ENCODE measurements at regions not wholly inside any gene's neighbourhood (a gene's known extent, or its start where the extent isn't known, plus 50 kb on each side); places are given as distances from the start of the nearest gene placed in this dataset.

- H3K4me2 ChIP-seq (ENCODE audit: low read depth, low read length, poor library complexity, severe bottlenecking) = no peak overlapping the region
- H3K4me1 ChIP-seq (ENCODE audit: low read length) = no peaks in the 10 kb centered on the region
- H3K9me3 ChIP-seq (ENCODE audit: low read length) = no peaks in the 10 kb centered on the region
- H3K36me3 ChIP-seq (ENCODE audit: insufficient read depth, low read length) = no peaks in the 10 kb centered on the region
- DNase-seq = no peak
- no peaks in the 10 kb centered on the region for H3K27me3 ChIP-seq (ENCODE audit: low read length)
- H2AFZ ChIP-seq (ENCODE audit: low read length) = no peak overlapping the region
- H3K79me2 ChIP-seq (ENCODE audit: low read length) = no peaks in the 10 kb centered on the region
- H3K9me2 ChIP-seq (replicated peaks; ENCODE audit: insufficient read depth, low read length) = no peaks in the 10 kb centered on the region
- no peaks in the 10 kb centered on the region for H4K20me1 ChIP-seq (ENCODE audit: insufficient read depth, low read depth, low read length)
- H3K27ac ChIP-seq (ENCODE audit: low read length) = no peak overlapping the region
- H3K4me3 ChIP-seq (ENCODE audit: low read length) = no peak overlapping the region
- H3K9ac ChIP-seq (ENCODE audit: low read length) = no peak overlapping the region
Measured at GRCh38 chr6:139825935-139826374, 451.5 kb upstream of the CITED2 start.

DNA sequence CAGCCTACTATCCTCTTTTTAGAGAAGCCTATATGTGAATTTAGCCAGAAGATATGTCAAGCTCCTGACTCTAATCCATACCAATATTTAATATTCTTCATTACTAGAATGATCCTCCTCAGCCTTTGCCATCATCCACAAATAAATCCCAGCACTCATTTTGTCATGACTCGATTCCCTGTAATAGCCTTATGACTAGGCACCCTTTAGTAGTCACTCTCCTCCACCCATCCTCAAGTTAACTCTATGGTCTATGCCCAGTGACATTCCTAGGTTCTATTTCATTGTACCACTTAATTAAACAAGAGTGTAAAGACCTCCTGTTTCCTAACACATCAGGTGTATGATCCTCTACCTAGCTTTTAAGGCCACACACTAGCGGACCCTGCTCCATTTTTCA is 450.4 kb upstream of the CITED2 start:
- Histone ChIP-seq H3K36me3 (ENCODE audit: insufficient read depth, low read length) (no peaks in the 10 kb centered on the region), H3K27ac (ENCODE audit: low read length) (no peak overlapping the region), H4K20me1 (ENCODE audit: insufficient read depth, low read depth, low read length) (no peaks in the 10 kb centered on the region), H3K27me3 (ENCODE audit: low read length) (no peaks in the 10 kb centered on the region), H3K79me2 (ENCODE audit: low read length) (no peaks in the 10 kb centered on the region), H2AFZ (ENCODE audit: low read length) (no peak overlapping the region), H3K4me1 (ENCODE audit: low read length) (no peaks in the 10 kb centered on the region), H3K9me3 (ENCODE audit: low read length) (no peaks in the 10 kb centered on the region), H3K4me2 (ENCODE audit: low read depth, low read length, poor library complexity, severe bottlenecking) (no peak overlapping the region), H3K9me2 (replicated peaks; ENCODE audit: insufficient read depth, low read length) (no peaks in the 10 kb centered on the region), H3K9ac (ENCODE audit: low read length) (no peak overlapping the region), H3K4me3 (ENCODE audit: low read length) (no peak overlapping the region)
- no peak for DNase-seq

GRCh38 chr6:139823808-139824126 is 449.3 kb upstream of the CITED2 start:
- Histone ChIP-seq H3K9ac (ENCODE audit: low read length) (no peak overlapping the region), H3K4me2 (ENCODE audit: low read depth, low read length, poor library complexity, severe bottlenecking) (no peak overlapping the region), H3K27me3 (ENCODE audit: low read length) (no peaks in the 10 kb centered on the region), H4K20me1 (ENCODE audit: insufficient read depth, low read depth, low read length) (no peaks in the 10 kb centered on the region), H3K36me3 (ENCODE audit: insufficient read depth, low read length) (no peaks in the 10 kb centered on the region), H2AFZ (ENCODE audit: low read length) (no peak overlapping the region), H3K27ac (ENCODE audit: low read length) (no peak overlapping the region), H3K9me2 (replicated peaks; ENCODE audit: insufficient read depth, low read length) (no peaks in the 10 kb centered on the region), H3K4me3 (ENCODE audit: low read length) (no peak overlapping the region), H3K9me3 (ENCODE audit: low read length) (no peaks in the 10 kb centered on the region), H3K79me2 (ENCODE audit: low read length) (no peaks in the 10 kb centered on the region), H3K4me1 (ENCODE audit: low read length) (no peaks in the 10 kb centered on the region)
- DNase-seq = no peak

GRCh38 chr6:139823099-139823807 is 448.8 kb upstream of the CITED2 start:
- no peaks in the 10 kb centered on the region for H3K9me2 ChIP-seq (replicated peaks; ENCODE audit: insufficient read depth, low read length)
- H4K20me1 ChIP-seq (ENCODE audit: insufficient read depth, low read depth, low read length) = no peaks in the 10 kb centered on the region
- H3K9me3 ChIP-seq (ENCODE audit: low read length) = no peaks in the 10 kb centered on the region
- no peaks in the 10 kb centered on the region for H3K79me2 ChIP-seq (ENCODE audit: low read length)
- H2AFZ ChIP-seq (ENCODE audit: low read length) = no peak overlapping the region
- no peaks in the 10 kb centered on the region for H3K36me3 ChIP-seq (ENCODE audit: insufficient read depth, low read length)
- no peak overlapping the region for H3K9ac ChIP-seq (ENCODE audit: low read length)
- DNase-seq = no peak
- no peak overlapping the region for H3K4me3 ChIP-seq (ENCODE audit: low read length)
- no peak overlapping the region for H3K27ac ChIP-seq (ENCODE audit: low read length)
- H3K4me1 ChIP-seq (ENCODE audit: low read length) = no peaks in the 10 kb centered on the region
- no peaks in the 10 kb centered on the region for H3K27me3 ChIP-seq (ENCODE audit: low read length)
- no peak overlapping the region for H3K4me2 ChIP-seq (ENCODE audit: low read depth, low read length, poor library complexity, severe bottlenecking)

- Histone ChIP-seq H3K9ac (ENCODE audit: low read length) (no peak overlapping the region), H3K4me2 (ENCODE audit: low read depth, low read length, poor library complexity, severe bottlenecking) (no peak overlapping the region), H2AFZ (ENCODE audit: low read length) (no peak overlapping the region), H3K27ac (ENCODE audit: low read length) (no peak overlapping the region), H3K9me3 (ENCODE audit: low read length) (no peaks in the 10 kb centered on the region), H3K9me2 (replicated peaks; ENCODE audit: insufficient read depth, low read length) (no peaks in the 10 kb centered on the region), H3K27me3 (ENCODE audit: low read length) (no peaks in the 10 kb centered on the region), H3K79me2 (ENCODE audit: low read length) (no peaks in the 10 kb centered on the region), H3K4me3 (ENCODE audit: low read length) (no peak overlapping the region), H3K4me1 (ENCODE audit: low read length) (no peaks in the 10 kb centered on the region), H3K36me3 (ENCODE audit: insufficient read depth, low read length) (no peaks in the 10 kb centered on the region), H4K20me1 (ENCODE audit: insufficient read depth, low read depth, low read length) (no peaks in the 10 kb centered on the region)
- no peak for DNase-seq
Measured at GRCh38 chr6:139821676-139822223, 447.3 kb upstream of the CITED2 start.

DNA sequence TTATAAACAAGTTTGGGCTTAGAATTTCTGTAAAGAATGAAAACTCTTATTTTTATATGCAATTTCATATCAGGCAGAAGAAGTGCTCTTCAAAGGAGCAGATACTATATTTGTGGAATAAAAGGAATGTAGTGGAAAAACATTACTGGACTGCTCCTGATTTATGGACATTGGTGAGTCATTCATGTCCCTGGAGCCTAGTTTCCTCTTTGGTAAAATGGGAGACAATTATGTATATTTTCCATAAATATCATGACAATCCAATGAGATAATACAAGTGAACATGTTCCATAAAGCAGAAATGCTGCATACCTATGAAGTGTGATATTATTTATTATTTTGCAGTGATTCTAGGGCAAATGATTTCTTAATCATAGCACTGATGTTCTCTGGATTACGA is 445.8 kb upstream of the CITED2 start:
- DNase-seq = no peak
- Histone ChIP-seq H3K27ac (ENCODE audit: low read length) (no peak overlapping the region), H3K4me3 (ENCODE audit: low read length) (no peak overlapping the region), H3K9me3 (ENCODE audit: low read length) (no peaks in the 10 kb centered on the region), H3K36me3 (ENCODE audit: insufficient read depth, low read length) (no peaks in the 10 kb centered on the region), H2AFZ (ENCODE audit: low read length) (no peak overlapping the region), H3K4me1 (ENCODE audit: low read length) (no peaks in the 10 kb centered on the region), H3K9me2 (replicated peaks; ENCODE audit: insufficient read depth, low read length) (no peaks in the 10 kb centered on the region), H3K27me3 (ENCODE audit: low read length) (no peaks in the 10 kb centered on the region), H4K20me1 (ENCODE audit: insufficient read depth, low read depth, low read length) (no peaks in the 10 kb centered on the region), H3K9ac (ENCODE audit: low read length) (no peak overlapping the region), H3K79me2 (ENCODE audit: low read length) (no peaks in the 10 kb centered on the region), H3K4me2 (ENCODE audit: low read depth, low read length, poor library complexity, severe bottlenecking) (no peak overlapping the region)

DNA sequence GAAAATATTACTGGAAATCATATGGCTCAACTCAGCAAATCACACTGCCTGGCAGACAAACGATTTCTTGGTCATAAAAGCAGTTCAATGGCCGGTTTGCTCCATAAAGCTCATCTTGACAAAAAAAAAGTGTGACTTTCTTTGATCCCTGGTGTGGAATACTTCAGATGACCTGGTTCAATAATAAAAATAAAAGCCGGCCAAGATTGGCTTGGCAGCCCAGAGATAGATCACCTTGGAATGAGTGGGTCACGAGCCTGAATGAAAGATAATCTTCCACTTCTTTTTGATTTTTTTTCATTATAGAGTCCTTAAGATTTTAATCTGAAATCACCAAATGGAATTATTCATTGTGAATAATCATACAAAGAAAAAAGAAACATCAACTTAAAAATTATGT is 445.3 kb upstream of the CITED2 start:
- Histone ChIP-seq H3K27ac (ENCODE audit: low read length) (no peak overlapping the region), H3K4me2 (ENCODE audit: low read depth, low read length, poor library complexity, severe bottlenecking) (no peak overlapping the region), H3K9ac (ENCODE audit: low read length) (no peak overlapping the region)

DNA sequence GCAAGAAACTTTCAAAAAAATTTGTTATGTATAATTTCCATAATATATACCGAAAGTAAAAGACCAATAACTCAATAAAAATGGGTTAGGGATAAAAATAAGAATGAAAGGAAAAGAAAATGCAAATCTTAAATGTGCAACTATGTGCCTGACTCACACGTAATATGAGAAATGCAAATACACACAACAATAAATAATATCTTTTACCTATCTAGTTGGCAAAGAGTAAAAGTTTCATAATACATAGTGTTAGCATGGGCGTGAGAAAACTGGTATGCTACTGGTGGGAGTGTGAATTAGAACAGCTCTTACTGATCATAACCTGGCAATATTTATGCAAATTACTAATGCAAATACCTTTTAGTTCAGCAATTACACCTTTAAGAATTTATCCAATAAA is 438.5 kb upstream of the CITED2 start:
- Histone ChIP-seq H3K27ac (ENCODE audit: low read length) (no peak overlapping the region), H3K9me2 (replicated peaks; ENCODE audit: insufficient read depth, low read length) (no peaks in the 10 kb centered on the region), H4K20me1 (ENCODE audit: insufficient read depth, low read depth, low read length) (no peaks in the 10 kb centered on the region), H3K27me3 (ENCODE audit: low read length) (no peaks in the 10 kb centered on the region), H3K9me3 (ENCODE audit: low read length) (no peaks in the 10 kb centered on the region), H3K9ac (ENCODE audit: low read length) (no peak overlapping the region), H3K36me3 (ENCODE audit: insufficient read depth, low read length) (no peaks in the 10 kb centered on the region), H3K79me2 (ENCODE audit: low read length) (no peaks in the 10 kb centered on the region), H2AFZ (ENCODE audit: low read length) (no peak overlapping the region), H3K4me2 (ENCODE audit: low read depth, low read length, poor library complexity, severe bottlenecking) (no peak overlapping the region), H3K4me1 (ENCODE audit: low read length) (no peaks in the 10 kb centered on the region), H3K4me3 (ENCODE audit: low read length) (no peak overlapping the region)
- DNase-seq = no peak

More for the DNA sequence above, 445.3 kb upstream of the CITED2 start:
- Histone ChIP-seq H3K79me2 (ENCODE audit: low read length) (no peaks in the 10 kb centered on the region), H4K20me1 (ENCODE audit: insufficient read depth, low read depth, low read length) (no peaks in the 10 kb centered on the region), H2AFZ (ENCODE audit: low read length) (no peak overlapping the region), H3K9me3 (ENCODE audit: low read length) (no peaks in the 10 kb centered on the region), H3K4me1 (ENCODE audit: low read length) (no peaks in the 10 kb centered on the region), H3K27me3 (ENCODE audit: low read length) (no peaks in the 10 kb centered on the region), H3K4me3 (ENCODE audit: low read length) (no peak overlapping the region), H3K9me2 (replicated peaks; ENCODE audit: insufficient read depth, low read length) (no peaks in the 10 kb centered on the region), H3K36me3 (ENCODE audit: insufficient read depth, low read length) (no peaks in the 10 kb centered on the region)
- no peak for DNase-seq

All from Karpas-422 (cell line).